HG03045 (cell line): ENCODE measurements at regions not wholly inside any gene's neighbourhood (a gene's known extent, or its start where the extent isn't known, plus 50 kb on each side); places are given as distances from the start of the nearest gene placed in this dataset.
"Not testable (repeated sequence)": the region's sequence is repeated elsewhere in the genome, so short reads cannot be mapped to it uniquely, and the experiment has no call there.

Source experiments
- ATAC-seq: cut with Tn5 transposase; IDR thresholded peaks from one replicate; pipeline ENCODE4 v1.9.1; 2021; ENCODE audit warnings: mild to moderate bottlenecking, moderate library complexity; ENCODE audit not compliant: unreplicated experiment

DNA sequence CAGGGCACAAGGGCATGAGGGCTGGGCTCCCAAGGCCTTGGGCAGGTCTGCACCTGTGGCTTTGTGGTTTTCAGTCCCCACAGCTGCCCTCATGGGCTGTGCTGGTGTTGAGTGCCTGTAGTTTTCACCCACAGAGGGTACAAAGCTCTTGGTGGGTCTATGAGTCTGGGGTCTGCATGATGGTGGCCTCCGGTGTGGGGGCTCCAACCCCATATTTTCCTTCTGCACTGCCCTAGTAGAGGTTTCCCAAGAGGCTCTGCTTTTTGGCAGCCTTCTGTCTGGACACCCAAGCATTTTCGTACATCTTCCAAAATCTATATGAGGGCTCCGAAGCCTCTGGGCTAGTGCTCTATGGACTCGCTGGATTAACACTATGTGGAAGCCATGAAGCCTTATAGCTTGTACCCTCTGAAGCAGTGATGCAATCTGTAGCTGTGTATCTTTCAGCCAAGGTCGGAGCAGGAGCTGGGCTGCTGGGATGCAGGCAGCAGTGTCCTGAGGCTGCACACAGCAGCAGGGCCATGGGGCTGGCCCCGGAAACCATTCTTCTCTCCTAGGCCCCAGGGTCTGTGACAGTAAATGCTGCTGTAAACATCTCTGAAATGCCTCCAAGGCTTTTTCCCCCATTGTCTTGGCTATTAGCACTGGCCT is 240.3 kb downstream of the CWH43 start:
- not testable (repeated sequence) for ATAC-seq

DNA sequence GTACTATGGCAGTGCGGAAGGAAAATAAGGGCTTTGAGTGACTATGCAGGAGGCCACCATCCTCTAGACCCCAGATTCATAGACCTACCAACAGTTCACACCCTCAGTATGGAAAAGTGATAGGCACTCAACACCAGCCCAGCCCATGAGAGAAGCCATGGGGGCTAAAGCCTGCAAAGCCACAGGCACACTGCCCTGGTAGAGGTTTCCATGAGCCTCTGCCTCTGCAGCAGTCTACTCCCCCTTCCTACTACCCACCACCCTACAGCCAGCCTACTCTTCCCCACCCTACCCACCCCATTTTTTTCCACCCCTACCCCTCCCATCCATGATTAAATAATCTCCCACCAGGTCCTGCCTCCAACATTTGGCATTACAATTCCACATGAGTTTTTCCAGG is 241.9 kb downstream of the CWH43 start:
- ATAC-seq = not testable (repeated sequence)

DNA sequence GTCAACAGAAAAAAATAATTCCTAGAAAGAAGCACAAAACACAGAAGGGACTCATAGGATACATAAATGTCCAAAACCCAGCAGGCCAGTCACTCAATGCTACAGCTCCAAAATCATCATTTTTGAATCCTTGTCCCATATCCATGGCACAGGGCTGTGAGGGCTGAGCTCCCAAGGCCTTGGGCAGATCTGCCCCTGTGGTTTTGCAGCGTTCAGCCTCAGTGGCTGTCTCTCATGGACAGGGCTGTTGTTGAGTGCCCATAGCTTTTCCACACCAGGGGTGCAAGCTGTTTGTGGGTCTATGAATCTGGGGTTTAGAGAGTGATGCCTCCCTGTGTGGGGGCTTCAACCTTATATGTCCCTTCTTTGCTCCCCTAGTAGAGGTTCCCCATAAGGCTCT is 243.2 kb downstream of the CWH43 start:
- not testable (repeated sequence) for ATAC-seq

DNA sequence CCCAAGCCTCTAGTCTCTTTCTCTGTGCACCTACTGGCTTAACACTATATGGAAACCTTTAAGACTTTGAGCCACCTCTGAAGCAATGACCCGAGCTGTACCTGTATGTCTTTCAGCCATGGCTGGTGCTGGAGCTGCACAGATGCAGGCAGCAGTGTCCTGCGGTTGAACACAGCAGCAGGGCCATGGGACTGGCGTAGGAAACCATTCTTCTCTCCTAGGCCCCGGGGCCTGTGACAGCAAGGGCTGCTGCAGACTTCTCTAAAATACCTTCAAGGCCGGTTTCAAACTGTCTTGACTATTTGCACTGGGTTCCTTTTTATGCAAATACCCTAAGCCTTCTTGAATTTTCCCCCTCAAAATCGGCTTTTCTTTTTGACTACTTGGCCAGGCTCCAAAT is 243.6 kb downstream of the CWH43 start:
- ATAC-seq = not testable (repeated sequence)

GRCh38 chr4:49233346-49233745 is 247.3 kb downstream of the CWH43 start:
- ATAC-seq = not testable (repeated sequence)

DNA sequence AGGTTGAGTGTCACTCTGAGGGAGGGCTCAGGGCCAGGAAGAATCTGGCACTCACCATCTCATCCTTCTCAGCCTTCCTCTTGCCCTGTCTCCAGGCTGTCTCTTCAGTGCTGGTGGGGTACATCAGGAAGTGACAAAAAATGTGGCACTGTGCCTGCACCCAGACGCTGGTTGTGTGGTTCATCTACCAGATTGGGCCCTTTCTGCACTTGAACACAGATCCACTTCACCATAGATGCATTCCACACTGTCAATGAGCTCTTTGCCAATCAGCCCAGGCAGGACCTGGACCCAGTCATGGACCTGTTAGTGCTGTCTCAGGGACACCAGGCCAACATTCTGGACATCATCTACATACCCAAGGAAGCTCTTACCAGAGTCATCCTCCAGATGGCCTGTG is 247.7 kb downstream of the CWH43 start:
- ATAC-seq = not testable (repeated sequence)

GRCh38 chr4:49234382-49234781 is 248.3 kb downstream of the CWH43 start:
- not testable (repeated sequence) for ATAC-seq

DNA sequence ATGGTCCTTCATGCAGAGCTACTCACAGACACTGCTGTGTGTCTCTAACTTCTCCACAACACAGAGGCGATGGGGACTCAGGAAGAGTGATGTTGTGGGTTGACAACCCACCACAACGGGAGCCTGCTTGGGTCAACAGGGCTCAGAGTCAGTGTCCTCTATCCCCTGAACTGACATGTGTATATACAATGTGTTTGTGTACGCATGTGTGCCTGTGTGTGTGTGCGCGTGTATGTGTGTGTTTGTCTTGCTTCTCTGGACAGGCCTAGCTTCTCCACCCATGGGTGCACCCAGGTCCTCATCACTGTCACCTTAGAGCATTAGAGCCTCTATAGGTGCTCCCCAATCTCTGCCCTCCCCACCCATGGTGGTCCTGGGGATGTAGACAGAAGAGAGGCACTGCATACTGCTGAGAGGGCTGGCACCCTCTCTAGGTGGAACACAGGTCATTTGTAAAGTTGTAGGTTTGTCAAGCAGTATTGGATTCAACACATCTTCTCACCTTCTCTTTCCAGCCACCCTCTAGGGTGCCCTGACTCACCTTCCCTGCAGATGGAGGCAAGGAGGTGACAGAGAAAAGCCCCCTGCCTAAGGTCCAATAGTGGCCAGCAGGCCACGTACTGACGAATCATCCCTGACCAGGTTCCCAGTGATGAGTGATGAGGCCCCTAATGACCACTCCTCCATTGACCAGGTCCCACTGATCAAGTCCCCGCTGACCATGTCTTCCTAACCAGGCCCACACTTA is 249.5 kb downstream of the CWH43 start:
- not testable (repeated sequence) for ATAC-seq

DNA sequence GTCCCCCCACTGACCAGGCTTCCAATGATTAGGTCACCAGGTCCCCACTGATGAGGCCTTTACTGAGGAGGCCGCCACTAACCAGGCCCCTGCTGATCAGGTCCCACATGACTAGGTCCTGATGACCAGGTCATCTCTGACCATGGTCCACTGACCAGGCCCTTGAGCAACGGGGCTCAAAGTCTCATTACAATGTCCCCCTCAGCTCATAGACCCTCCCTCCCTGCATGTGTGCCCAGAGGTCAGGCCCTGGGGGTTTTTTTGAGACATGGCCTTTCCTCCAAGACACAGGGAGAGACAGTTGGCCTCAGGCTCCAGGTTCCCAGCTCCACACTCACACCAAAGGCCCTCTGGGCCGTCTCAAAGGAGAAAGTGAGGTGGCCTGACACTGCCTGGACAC is 250.4 kb downstream of the CWH43 start:
- not testable (repeated sequence) for ATAC-seq

GRCh38 chr4:49241295-49241694 is 255.2 kb downstream of the CWH43 start:
- ATAC-seq = not testable (repeated sequence)

- not testable (repeated sequence) for ATAC-seq
Observed at GRCh38 chr4:49262786-49263185, 276.7 kb downstream of the CWH43 start.

- not testable (repeated sequence) for ATAC-seq
Observed at GRCh38 chr4:49270435-49270834, 284.4 kb downstream of the CWH43 start.

DNA sequence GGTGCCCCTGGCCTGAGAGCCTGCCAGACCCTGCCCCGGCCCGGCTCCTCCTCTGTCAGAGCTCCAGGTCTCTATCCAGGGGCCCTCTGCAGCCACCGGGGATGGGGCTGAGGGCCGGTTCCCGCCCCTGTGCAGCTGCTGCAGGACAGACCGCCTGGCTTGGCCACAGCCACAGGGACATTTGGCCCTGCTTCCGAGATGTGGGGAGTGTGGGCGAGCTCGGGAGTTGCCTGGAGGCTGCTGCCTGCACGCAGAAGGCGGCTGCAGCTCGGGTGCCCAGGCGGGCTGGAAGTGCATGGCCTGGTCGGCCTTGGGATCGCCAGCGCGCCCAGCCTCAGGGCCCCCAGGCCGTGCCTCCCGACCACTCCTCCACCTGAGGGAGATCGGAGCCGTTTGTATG is 284.8 kb downstream of the CWH43 start:
- ATAC-seq = not testable (repeated sequence)

GRCh38 chr4:49285905-49286304 is 299.8 kb downstream of the CWH43 start:
- not testable (repeated sequence) for ATAC-seq

- ATAC-seq = not testable (repeated sequence)
Observed at GRCh38 chr4:49286926-49287745, 301.1 kb downstream of the CWH43 start.

DNA sequence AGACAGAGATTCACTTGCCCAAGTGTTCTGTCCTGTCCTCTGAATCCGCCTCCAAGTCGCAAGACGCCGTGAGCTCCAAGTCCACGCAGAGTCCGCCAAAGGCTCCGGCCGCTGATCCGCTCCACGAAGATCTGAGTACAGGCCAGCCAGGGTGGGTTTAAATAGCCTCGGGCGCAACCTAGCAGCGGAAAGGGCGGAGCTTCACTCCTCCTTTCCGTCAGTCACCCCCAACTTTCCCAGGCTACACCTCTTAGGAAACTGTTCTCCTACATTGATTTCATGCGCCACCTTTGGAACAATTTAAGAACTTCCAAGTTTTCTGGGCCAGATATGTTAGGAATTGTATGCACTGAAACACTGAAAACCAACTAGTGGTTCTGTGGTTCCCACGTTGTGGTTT is 301.8 kb downstream of the CWH43 start:
- ATAC-seq = not testable (repeated sequence)

DNA sequence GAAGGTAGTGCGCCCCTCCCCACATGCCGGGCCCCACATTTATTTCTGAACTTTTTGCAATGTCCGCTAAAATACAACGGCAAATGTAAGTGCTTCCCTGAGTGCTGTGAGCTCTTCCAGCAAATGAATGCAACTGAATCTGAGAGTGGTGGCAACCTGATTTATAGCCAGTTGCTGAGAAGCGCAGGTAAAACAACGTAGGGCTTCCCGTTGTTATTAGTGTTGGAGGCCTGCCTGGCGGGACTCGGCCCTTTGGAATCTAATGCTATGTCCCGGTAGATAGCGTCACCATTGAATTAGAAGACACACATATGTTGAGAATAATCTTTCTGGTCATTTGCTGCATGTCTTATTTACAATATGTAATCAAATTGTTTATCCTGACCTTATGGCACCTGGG is 302.7 kb downstream of the CWH43 start:
- ATAC-seq = not testable (repeated sequence)

- ATAC-seq = not testable (repeated sequence)
Observed at GRCh38 chr4:49314815-49315214, 328.7 kb downstream of the CWH43 start.

DNA sequence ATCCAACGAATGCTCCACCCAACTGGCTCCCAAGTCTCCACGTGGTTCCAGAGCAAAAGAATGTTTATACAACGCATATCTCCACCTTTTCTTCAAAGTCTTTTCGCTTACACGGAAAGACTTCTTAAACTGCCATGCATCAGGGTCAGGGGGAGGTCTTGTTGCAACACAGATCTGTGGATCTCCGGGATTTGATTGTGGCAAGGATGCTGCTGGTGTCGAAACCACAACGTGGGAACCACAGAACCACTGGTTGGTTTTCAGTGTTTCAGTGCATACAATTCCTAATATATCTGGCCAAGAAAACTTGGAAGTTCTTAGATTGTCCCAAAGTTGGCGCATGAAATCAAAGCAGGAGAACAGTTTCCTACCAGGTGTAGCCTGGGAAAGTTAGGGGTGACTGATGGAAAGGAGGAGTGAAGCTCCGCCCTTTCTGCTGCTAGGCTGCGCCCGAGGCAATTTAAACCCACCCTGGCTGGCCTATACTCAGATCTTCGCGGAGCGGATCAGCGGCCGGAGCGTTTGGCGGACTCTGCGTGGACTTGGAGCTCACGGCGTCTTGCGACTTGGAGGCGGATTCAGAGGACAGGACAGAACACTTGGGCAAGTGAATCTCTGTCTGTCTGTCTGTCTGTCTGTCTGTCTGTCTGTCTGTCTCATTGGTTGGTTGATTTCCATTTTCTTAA is 334.8 kb downstream of the CWH43 start:
- ATAC-seq = not testable (repeated sequence)

DNA sequence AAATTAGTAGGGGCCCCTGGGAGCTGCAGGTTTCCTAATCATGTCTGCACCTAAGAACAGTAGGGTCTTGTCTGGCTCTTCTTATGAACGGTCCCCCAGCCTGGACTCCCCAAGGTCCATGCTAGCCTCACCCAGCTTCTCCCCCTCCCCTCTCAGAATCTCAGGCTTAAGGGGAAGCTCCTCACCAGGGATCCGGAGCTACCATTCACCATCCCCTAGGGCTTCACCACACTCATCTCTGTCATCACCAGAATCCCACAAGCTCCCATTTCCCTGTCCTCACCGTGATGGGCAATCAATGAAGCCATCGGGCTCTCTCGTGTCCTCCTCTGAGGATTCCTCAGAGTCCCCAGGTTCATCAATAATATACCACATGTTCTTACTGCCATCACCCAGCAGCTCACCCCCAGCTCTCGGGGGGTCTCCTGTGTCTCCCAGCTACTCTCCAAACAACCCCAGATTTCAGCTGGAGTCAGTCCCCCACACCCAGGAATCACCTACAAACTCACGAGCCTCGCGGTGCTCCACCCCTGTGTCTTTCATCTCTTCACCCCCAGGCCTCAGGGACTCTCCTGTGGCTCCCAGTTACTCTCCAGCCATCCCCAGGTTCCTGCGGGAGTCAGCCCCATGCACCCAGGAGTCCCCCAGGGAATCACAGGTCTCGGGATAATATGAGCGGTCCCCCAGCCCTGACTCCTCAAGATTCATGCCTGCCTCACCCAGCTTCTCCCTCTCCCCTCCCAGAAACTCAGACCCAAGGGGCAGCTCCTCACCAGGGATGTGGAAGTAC is 335.6 kb downstream of the CWH43 start:
- ATAC-seq = not testable (repeated sequence)
